ENCODE measurements at regions not wholly inside any gene's neighbourhood (a gene's known extent, or its start where the extent isn't known, plus 50 kb on each side); places are given as distances from the start of the nearest gene placed in this dataset.

GRCh38 chr14:58777541-58777979 lies 139.8 kb downstream of the DACT1 start:
- CTCF ChIA-PET (ENCODE audit: partially characterized antibody) = interaction anchor here (0.8 to 1.4 kb wide), 2 partner anchors 20 to 114 kb away, joined by 3 read pairs; no protein-coding TSS in a partner anchor

More at GRCh38 chr14:58777541-58777979, 139.8 kb downstream of the DACT1 start:
- Histone ChIP-seq H3K14ac (ENCODE audit: insufficient read length) (no peak overlapping the region), H3K27me3 (replicated peaks in 1 of 4; ENCODE audit: control insufficient read depth in 3 of 4, extremely low read depth in 1 of 4, insufficient read depth in 3 of 4, low read length in 3 of 4) (no peaks in the 10 kb centered on the region), H3K27ac (ENCODE audit: low read depth, low read length) (no peak overlapping the region), H3K79me1 (ENCODE audit: low read depth, low read length) (no peaks in the 10 kb centered on the region), H3K36me3 (ENCODE audit: control insufficient read depth in 2 of 4, insufficient read depth in 4 of 4, low read length in 3 of 4) (no peaks in the 10 kb centered on the region), H3K23ac (ENCODE audit: insufficient read length) (no peak overlapping the region), H3K9ac (replicated peaks in 1 of 4; ENCODE audit: extremely low read depth in 1 of 4, low read depth in 3 of 4, low read length in 3 of 4) (no peak overlapping the region; a peak in 1 of 7 replicates), H3K23me2 (ENCODE audit: low read depth, low read length) (no peaks in the 10 kb centered on the region; the same call in 1 of the 2 replicates), H3K4ac (replicated peaks; ENCODE audit: insufficient read length, low read depth, low read length) (no peak overlapping the region), H3K4me2 (ENCODE audit: insufficient read depth in 1 of 2, low read depth in 2 of 2, low read length in 2 of 2) (no peak overlapping the region), H2BK120ac (replicated peaks; ENCODE audit: low read depth, low read length) (no peak overlapping the region), H4K5ac (ENCODE audit: insufficient read length, low read depth, low read length) (no peak overlapping the region), H3K56ac (replicated peaks; ENCODE audit: insufficient read length, low read depth, low read length) (no peak overlapping the region), H4K20me1 (replicated peaks in 1 of 2; ENCODE audit: control insufficient read depth in 1 of 2, insufficient read depth in 2 of 2, low read length in 2 of 2) (no peaks in the 10 kb centered on the region), H4K91ac (replicated peaks; ENCODE audit: insufficient read length, low read length) (no peak overlapping the region), H4K8ac (ENCODE audit: extremely low read depth, insufficient read depth, low read length) (no peak overlapping the region), H2BK15ac (ENCODE audit: low read length) (no peak overlapping the region), H2BK12ac (ENCODE audit: low read depth, low read length) (no peak overlapping the region), H2AFZ (ENCODE audit: low read length) (no peak overlapping the region), H3K4me3 (ENCODE audit: extremely low read depth in 1 of 4, insufficient read depth in 2 of 4, low read depth in 3 of 4, low read length in 4 of 4) (no peak overlapping the region), H3K18ac (ENCODE audit: extremely low read depth, low read length) (no peak overlapping the region), H3K79me2 (ENCODE audit: control insufficient read depth in 1 of 2, insufficient read depth in 2 of 2, low read length in 2 of 2) (no peaks in the 10 kb centered on the region), H3K4me1 (replicated peaks in 1 of 4; ENCODE audit: control insufficient read depth in 3 of 4, insufficient read depth in 4 of 4, low read length in 3 of 4) (peaks cover 0 to 12% (median 8%) of the 10 kb centered on the region in 4 experiments; a peak in 4 of 7 replicates), H2BK5ac (ENCODE audit: low read depth, low read length) (no peak overlapping the region), H2AK5ac (ENCODE audit: low read depth, low read length) (no peak overlapping the region), H2BK20ac (ENCODE audit: low read length) (no peak overlapping the region), H3K9me3 (ENCODE audit: insufficient read depth in 2 of 2, low read depth in 1 of 2, low read length in 1 of 2) (peaks cover 0 to 4% of the 10 kb centered on the region in 2 experiments; a peak in 1 of 4 replicates)
- POLR2A ChIA-PET (ENCODE audit: partially characterized antibody) = no interaction called here
- 89% methylated on average over 7 of the region's 7 CpGs; no CpG with 5 or more reads in 1 of the 2 experiments for WGBS, 2 experiments (ENCODE audit: extremely low coverage in 1 of 2, insufficient coverage in 1 of 2, insufficient read length in 1 of 2, insufficient replicate concordance in 2 of 2, low coverage in 1 of 2, low lambda C conversion rate in 2 of 2, missing lambda C conversion rate in 1 of 2)
- FAIRE-seq (no peak), DNase-seq (ENCODE audit: low read depth in 1 of 2, low spot score in 2 of 2) (no peak)
- no peak for TF ChIP-seq RBBP5 (IDR thresholded peaks at IDR 0.05; ENCODE audit: borderline replicate concordance, low read depth, low read length)
- no peak for TF ChIP-seq KDM4A (IDR thresholded peaks at IDR 0.05; ENCODE audit: low read depth, low read length, severe bottlenecking)
- no peak for TF ChIP-seq TEAD4 (IDR thresholded peaks at IDR 0.05; ENCODE audit: low read depth, low read length)
- no peak for TF ChIP-seq ATF3 (IDR thresholded peaks at IDR 0.05; ENCODE audit: insufficient read depth, low read depth, low read length)
- no peak for TF ChIP-seq GTF2F1 (IDR thresholded peaks at IDR 0.05; ENCODE audit: borderline replicate concordance, low read depth, low read length)
- no peak for TF ChIP-seq SIRT6 (IDR thresholded peaks at IDR 0.05; ENCODE audit: low read length)
- TF ChIP-seq E2F6 (IDR thresholded peaks at IDR 0.05) = no peak
- TF ChIP-seq SP4 (IDR thresholded peaks at IDR 0.05; ENCODE audit: low read length) = no peak
- no peak for TF ChIP-seq TAF1 (IDR thresholded peaks at IDR 0.05; ENCODE audit: low read depth, low read length)
- no peak for TF ChIP-seq GABPA (IDR thresholded peaks at IDR 0.05; ENCODE audit: borderline replicate concordance, insufficient read depth, low read length)
- TF ChIP-seq KDM1A (IDR thresholded peaks at IDR 0.05; ENCODE audit: borderline replicate concordance, low read length) = no peak
